ENCODE measurements at regions not wholly inside any gene's neighbourhood (a gene's known extent, or its start where the extent isn't known, plus 50 kb on each side); places are given as distances from the start of the nearest gene placed in this dataset.
A peak's percentile ranks its signal among the peaks of the same experiment; 100 is the strongest.

- H3K18ac ChIP-seq (ENCODE audit: extremely low read depth, low read length), result no peak overlapping the region
- 86% methylated on average over 10 of the region's 10 CpGs; no CpG with 5 or more reads in 1 of the 2 experiments for WGBS, 2 experiments (ENCODE audit: extremely low coverage in 1 of 2, insufficient coverage in 1 of 2, insufficient read length in 1 of 2, insufficient replicate concordance in 2 of 2, low coverage in 1 of 2, low lambda C conversion rate in 2 of 2, missing lambda C conversion rate in 1 of 2)
- H3K23ac ChIP-seq (ENCODE audit: insufficient read length), result no peak overlapping the region
- no peak overlapping the region for H2BK5ac ChIP-seq (ENCODE audit: low read depth, low read length)
- H4K91ac ChIP-seq (replicated peaks; ENCODE audit: insufficient read length, low read length), result no peak overlapping the region
- POLR2A ChIA-PET (ENCODE audit: partially characterized antibody), result interaction anchor here (1.3 to 1.5 kb wide), 2 partner anchors 33 to 55 kb away, joined by 3 to 4 read pairs; no protein-coding TSS in a partner anchor
- H3K23me2 ChIP-seq (ENCODE audit: low read depth, low read length), result no peaks in the 10 kb centered on the region
- no peak overlapping the region for H2AK5ac ChIP-seq (ENCODE audit: low read depth, low read length)
- no peaks in the 10 kb centered on the region for H4K20me1 ChIP-seq (replicated peaks in 1 of 2; ENCODE audit: control insufficient read depth in 1 of 2, insufficient read depth in 2 of 2, low read length in 2 of 2)
- CTCF ChIA-PET (ENCODE audit: partially characterized antibody), result interaction anchor here (1.3 to 1.6 kb wide), 2 partner anchors 11 to 34 kb away, joined by 3 to 4 read pairs; no protein-coding TSS in a partner anchor
- H2BK20ac ChIP-seq (ENCODE audit: low read length), result no peak overlapping the region
- no peaks in the 10 kb centered on the region for H3K9me3 ChIP-seq (ENCODE audit: insufficient read depth in 2 of 2, low read depth in 1 of 2, low read length in 1 of 2)
- no peaks in the 10 kb centered on the region for H3K27me3 ChIP-seq (replicated peaks in 1 of 4; ENCODE audit: control insufficient read depth in 3 of 4, extremely low read depth in 1 of 4, insufficient read depth in 3 of 4, low read length in 3 of 4)
- no peaks in the 10 kb centered on the region for H3K36me3 ChIP-seq (ENCODE audit: control insufficient read depth in 2 of 4, insufficient read depth in 4 of 4, low read length in 3 of 4)
- no peaks in the 10 kb centered on the region for H3K79me2 ChIP-seq (ENCODE audit: control insufficient read depth in 1 of 2, insufficient read depth in 2 of 2, low read length in 2 of 2)
- no peak overlapping the region for H2BK15ac ChIP-seq (ENCODE audit: low read length)
- no peak overlapping the region for H3K4ac ChIP-seq (replicated peaks; ENCODE audit: insufficient read length, low read depth, low read length)
- no peaks in the 10 kb centered on the region for H3K79me1 ChIP-seq (ENCODE audit: low read depth, low read length)
- H3K56ac ChIP-seq (replicated peaks; ENCODE audit: insufficient read length, low read depth, low read length), result no peak overlapping the region
- H3K14ac ChIP-seq (ENCODE audit: insufficient read length), result no peak overlapping the region
- H3K9ac ChIP-seq (replicated peaks in 1 of 4; ENCODE audit: extremely low read depth in 1 of 4, low read depth in 3 of 4, low read length in 3 of 4), result no peak overlapping the region
- H2AFZ ChIP-seq (ENCODE audit: low read length), result 0 out of 2 replicates have a peak overlapping the region, but pooled peaks have one; percentile 1
- H3K27ac ChIP-seq (ENCODE audit: low read depth, low read length), result no peak overlapping the region
- no peak overlapping the region for H4K5ac ChIP-seq (ENCODE audit: insufficient read length, low read depth, low read length)
- H3K4me2 ChIP-seq (ENCODE audit: insufficient read depth in 1 of 2, low read depth in 2 of 2, low read length in 2 of 2), result no peak overlapping the region
- FAIRE-seq (no peak), DNase-seq (ENCODE audit: low read depth in 1 of 2, low spot score in 2 of 2) (no peak)
- no peak overlapping the region for H2BK120ac ChIP-seq (replicated peaks; ENCODE audit: low read depth, low read length)
- 0 out of 7 replicates have a peak, but pooled peaks cover 0 to 5% (median 1%) of the 10 kb centered on the region in 4 experiments for H3K4me1 ChIP-seq (replicated peaks in 1 of 4; ENCODE audit: control insufficient read depth in 3 of 4, insufficient read depth in 4 of 4, low read length in 3 of 4)
- no peak overlapping the region for H3K4me3 ChIP-seq (ENCODE audit: extremely low read depth in 1 of 4, insufficient read depth in 2 of 4, low read depth in 3 of 4, low read length in 4 of 4)
- H4K8ac ChIP-seq (ENCODE audit: extremely low read depth, insufficient read depth, low read length), result no peak overlapping the region
- no peak overlapping the region for H2BK12ac ChIP-seq (ENCODE audit: low read depth, low read length)
Observed at GRCh38 chr1:40915581-40915980, 53.4 kb upstream of the CITED4 start.

Measured in H1 (cell line).